Tibial artery (tissue), 4 donors: ENCODE measurements at regions not wholly inside any gene's neighbourhood (a gene's known extent, or its start where the extent isn't known, plus 50 kb on each side); places are given as distances from the start of the nearest gene placed in this dataset.
"Not testable (repeated sequence)": the region's sequence is repeated elsewhere in the genome, so short reads cannot be mapped to it uniquely, and the experiment has no call there.

ENCODE experiments used
- DNase-seq, 2 donors: peaks; one replicate each; pipeline ENCODE4 v3.0.0-alpha.2; 2019
- H3K27ac ChIP-seq, 2 donors: fragments of 200-600 bp; sonication (generic) in 1 of 2; 1 replicate in 1 of 2; 2 replicates in 1 of 2; pipeline ENCODE4 v1.5.1; 2018 to 2019; ENCODE audit warnings: mild to moderate bottlenecking in 1 of 2
- H3K27me3 ChIP-seq, 2 donors: fragments of 200-600 bp; sonication (generic) in 1 of 2; one replicate each; pipeline versions ENCODE4 v1.5.1 to v1.6.0; 2016 to 2019
- H3K36me3 ChIP-seq, 3 donors: fragments of 200-600 bp; sonication (generic) in 2 of 3; one replicate each; pipeline ENCODE4 v1.5.1; 2016 to 2019; ENCODE audit warnings: mild to moderate bottlenecking in 2 of 3
- H3K4me1 ChIP-seq, 4 donors: fragments of 200-600 bp; sonication (generic) in 2 of 4; 1 replicate in 3 of 4; 2 replicates in 1 of 4; pipeline ENCODE4 v1.5.1; 2016 to 2019
- H3K4me3 ChIP-seq, 2 donors: fragments of 200-600 bp; sonication (generic) in 1 of 2; 1 replicate in 1 of 2; 2 replicates in 1 of 2; pipeline ENCODE4 v1.5.1; 2018 to 2019; ENCODE audit warnings: mild to moderate bottlenecking in 2 of 2
- H3K9me3 ChIP-seq, 3 donors: fragments of 200-600 bp; sonication (generic) in 1 of 3; one replicate each; pipeline ENCODE4 v1.5.1; 2016 to 2019
- intact Hi-C: fragments of 100-400 bp; cut with DNase I; formaldehyde crosslinking; loops from one replicate; pipeline ENCODE4 v1.15.0; 2023; ENCODE audit warnings: low total_unique reads

- DNase-seq, H3K9me3 ChIP-seq, H3K4me1 ChIP-seq, H3K27me3 ChIP-seq, H3K27ac ChIP-seq, H3K4me3 ChIP-seq, H3K36me3 ChIP-seq, intact Hi-C loops: not testable (repeated sequence)
Observed at GRCh38 chr15:101961263-101961662, 149.3 kb downstream of the OR4F15 start.

- H3K27ac ChIP-seq, H3K36me3 ChIP-seq, H3K9me3 ChIP-seq, H3K27me3 ChIP-seq, H3K4me1 ChIP-seq, intact Hi-C loops, DNase-seq: not testable (repeated sequence)
- peak overlapping the region; percentile 18 to 50 for H3K4me3 ChIP-seq
Observed at GRCh38 chr15:101961765-101962164, 149.8 kb downstream of the OR4F15 start.

GRCh38 chr15:101963687-101964086, 151.7 kb downstream of the OR4F15 start:
- H3K27ac ChIP-seq, H3K4me1 ChIP-seq, H3K36me3 ChIP-seq, H3K4me3 ChIP-seq, DNase-seq, H3K9me3 ChIP-seq, intact Hi-C loops, H3K27me3 ChIP-seq: not testable (repeated sequence)

- H3K27ac ChIP-seq, intact Hi-C loops: not testable (repeated sequence)
Observed at GRCh38 chr15:101965353-101965752, 153.4 kb downstream of the OR4F15 start.

GRCh38 chr15:101965860-101966259, 153.9 kb downstream of the OR4F15 start:
- intact Hi-C loops, H3K9me3 ChIP-seq, H3K27ac ChIP-seq, H3K4me1 ChIP-seq, H3K4me3 ChIP-seq, H3K27me3 ChIP-seq, H3K36me3 ChIP-seq: not testable (repeated sequence)
- peak in 1 of 2 donors; percentile 60 for DNase-seq

More at GRCh38 chr15:101965353-101965752, 153.4 kb downstream of the OR4F15 start:
- H3K4me3 ChIP-seq, H3K36me3 ChIP-seq, H3K4me1 ChIP-seq, H3K9me3 ChIP-seq, H3K27me3 ChIP-seq, DNase-seq: not testable (repeated sequence)

- H3K27me3 ChIP-seq, H3K4me1 ChIP-seq, intact Hi-C loops, H3K4me3 ChIP-seq, H3K9me3 ChIP-seq, H3K36me3 ChIP-seq, H3K27ac ChIP-seq: not testable (repeated sequence)
- peak in 1 of 2 donors; percentile 25 for DNase-seq
Observed at GRCh38 chr15:101967364-101967763, 155.4 kb downstream of the OR4F15 start.

GRCh38 chr15:101970605-101971004, 158.6 kb downstream of the OR4F15 start:
- DNase-seq, result peak in 1 of 2 donors; percentile 27
- intact Hi-C loops, H3K9me3 ChIP-seq, H3K27ac ChIP-seq, H3K4me1 ChIP-seq, H3K4me3 ChIP-seq, H3K27me3 ChIP-seq: not testable (repeated sequence)
- H3K36me3 ChIP-seq, result peaks cover 0 to 14% (median 5%) of the 10 kb centered on the region in 3 donors

- H3K4me3 ChIP-seq, intact Hi-C loops, H3K36me3 ChIP-seq, H3K9me3 ChIP-seq, H3K27me3 ChIP-seq, DNase-seq, H3K4me1 ChIP-seq, H3K27ac ChIP-seq: not testable (repeated sequence)
Observed at GRCh38 chr15:101977281-101977680, 165.3 kb downstream of the OR4F15 start.

GRCh38 chr15:101980206-101980910, 168.4 kb downstream of the OR4F15 start:
- H3K36me3 ChIP-seq, H3K9me3 ChIP-seq, H3K4me1 ChIP-seq, H3K27me3 ChIP-seq, H3K27ac ChIP-seq, intact Hi-C loops, H3K4me3 ChIP-seq: not testable (repeated sequence)
- peak in 1 of 2 donors; percentile 22 for DNase-seq
